Caki2 (cell line): ENCODE measurements at regions not wholly inside any gene's neighbourhood (a gene's known extent, or its start where the extent isn't known, plus 50 kb on each side); places are given as distances from the start of the nearest gene placed in this dataset.
A peak's percentile ranks its signal among the peaks of the same experiment; 100 is the strongest.

ENCODE experiments used
- DNase-seq: peaks from one replicate; pipeline ENCODE4 v3.0.0-alpha.2; 2015; ENCODE audit warnings: low read depth
- in situ Hi-C: cut with HindIII; loops from 2 replicates; pipeline ENCODE4 v1.10.0; 2016; ENCODE audit warnings: low sequenced_read_pairs, low pct_unique_long_range_greater_than_20kb, mixed read lengths

DNA sequence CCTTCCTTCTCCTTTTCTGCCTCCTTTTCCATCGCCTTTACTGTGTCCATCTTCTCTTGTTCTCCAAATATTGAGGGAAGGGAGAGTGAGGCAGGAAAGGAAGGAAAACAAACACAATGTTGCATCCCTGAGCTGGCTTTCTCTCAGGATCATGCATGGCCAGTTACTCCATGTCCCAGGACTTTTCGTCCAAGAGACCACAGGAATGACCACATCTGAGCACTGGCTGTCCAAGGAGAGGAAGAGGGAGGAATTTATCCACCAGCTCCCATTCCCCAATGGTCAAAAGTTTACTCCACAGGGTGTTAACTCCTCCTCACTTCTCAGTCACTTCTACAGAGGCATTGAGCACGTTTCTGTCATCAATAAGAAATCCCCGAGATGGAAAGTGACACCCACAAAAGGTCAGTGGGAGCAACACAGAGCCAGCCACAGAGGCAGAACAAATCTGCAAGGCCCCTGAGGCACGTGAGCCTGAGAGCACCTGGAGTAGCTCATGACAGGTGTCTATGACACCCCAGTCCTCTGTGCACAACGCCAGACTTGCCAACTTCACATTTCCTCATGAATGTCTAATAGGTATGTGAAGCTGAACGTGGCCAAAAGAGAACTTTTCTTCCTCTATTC lies 177.3 kb upstream of the NUDT4 start:
- in situ Hi-C loops = no loop called here
- no peak for DNase-seq

DNA sequence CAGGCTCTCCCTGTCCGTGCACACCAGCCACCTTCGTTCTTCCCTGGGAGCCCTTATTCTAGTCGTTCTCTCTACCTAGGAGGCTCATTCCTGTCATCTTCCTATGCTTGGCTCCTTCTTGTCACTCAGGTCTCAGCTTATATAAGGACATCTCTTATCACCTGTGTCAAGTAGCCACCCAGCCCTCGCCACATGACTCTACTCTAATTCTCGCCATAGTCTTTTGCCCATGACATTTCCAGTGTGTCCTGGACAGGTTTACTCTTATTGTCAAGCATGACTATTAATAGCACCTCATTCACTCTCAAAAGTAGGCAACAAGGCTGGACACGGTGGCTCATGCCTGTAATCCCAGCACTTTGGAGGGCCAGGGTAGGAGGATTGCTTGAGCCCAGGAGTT lies 175.7 kb upstream of the NUDT4 start:
- in situ Hi-C loops = no loop called here
- no peak for DNase-seq

DNA sequence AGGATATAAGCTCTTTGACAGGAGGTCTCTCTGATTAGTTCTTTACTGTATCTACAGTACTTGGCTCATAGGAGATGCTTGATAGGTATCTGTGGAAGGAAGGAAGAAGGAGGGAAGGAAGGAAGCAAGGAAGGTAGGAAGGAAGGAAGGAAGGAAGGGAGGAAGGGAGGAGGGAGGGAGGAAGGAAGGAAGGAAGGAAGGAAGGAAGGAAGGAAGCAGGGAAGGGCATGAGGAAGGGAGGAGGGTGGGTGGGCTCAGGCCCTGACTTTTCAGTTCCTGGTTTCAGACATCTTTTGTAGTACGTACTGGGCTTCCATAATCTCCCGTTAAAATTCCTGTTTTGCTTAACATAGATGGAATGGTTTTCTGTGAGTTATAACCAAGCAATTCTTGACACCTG lies 175.0 kb upstream of the NUDT4 start:
- in situ Hi-C loops = no loop called here
- no peak for DNase-seq

DNA sequence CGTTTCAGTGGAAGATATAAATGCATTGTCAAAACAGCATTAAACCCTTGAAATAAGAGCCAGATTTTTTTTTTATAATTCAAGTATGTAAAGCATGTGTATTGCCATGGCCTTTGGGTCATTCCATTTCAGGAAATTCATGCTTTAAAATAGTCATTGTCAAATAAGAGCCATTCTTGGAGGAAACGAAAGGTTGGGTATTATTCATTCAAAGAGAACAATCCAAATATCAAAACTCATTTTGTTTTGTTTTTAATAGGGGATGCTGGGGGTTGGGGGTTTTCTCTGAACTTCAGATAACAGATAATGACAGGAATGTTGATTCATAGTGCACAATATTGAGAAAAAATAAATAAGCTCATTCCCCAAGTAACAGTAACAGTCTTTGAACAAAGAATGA lies 174.4 kb upstream of the NUDT4 start:
- in situ Hi-C loops = no loop called here
- no peak for DNase-seq

DNA sequence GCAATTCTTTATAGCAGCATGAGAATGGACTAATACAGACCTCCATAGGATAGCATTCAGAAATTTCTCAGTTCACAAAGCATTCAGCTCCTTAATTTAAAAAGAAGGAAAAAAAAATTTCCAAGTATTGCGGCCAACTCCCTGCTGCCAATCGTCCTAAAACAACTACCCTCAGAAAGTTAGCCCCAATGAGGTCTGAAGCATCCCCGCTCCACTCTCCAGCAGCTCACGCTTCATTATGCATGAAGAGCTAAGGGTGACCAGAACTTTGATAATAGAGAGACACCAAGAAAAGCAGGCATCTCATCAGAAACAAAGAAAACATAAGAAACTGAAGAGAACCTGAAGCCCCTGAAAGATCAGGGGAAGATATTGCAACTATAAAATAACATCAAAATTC lies 172.8 kb upstream of the NUDT4 start:
- no peak for DNase-seq
- in situ Hi-C loops = no loop called here

DNA sequence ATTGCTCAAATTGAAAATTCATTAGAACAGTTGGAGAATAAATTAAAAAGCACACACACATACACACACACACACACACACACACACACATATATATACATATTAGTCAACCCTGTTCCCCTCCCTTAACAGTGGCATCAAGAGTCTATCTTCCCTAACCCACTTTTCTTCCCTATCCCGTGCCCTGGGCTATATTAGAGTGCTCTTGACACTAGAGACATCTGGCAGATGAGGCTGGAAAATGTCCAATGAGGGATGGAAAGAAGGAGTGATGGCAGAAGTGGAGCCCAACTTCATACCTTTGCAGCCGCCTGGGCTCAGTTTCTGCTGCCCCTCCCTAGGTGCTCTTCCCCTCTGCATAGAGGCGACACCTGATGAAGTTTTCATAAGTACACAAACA lies 172.4 kb upstream of the NUDT4 start:
- in situ Hi-C loops = no loop called here
- no peak for DNase-seq

DNA sequence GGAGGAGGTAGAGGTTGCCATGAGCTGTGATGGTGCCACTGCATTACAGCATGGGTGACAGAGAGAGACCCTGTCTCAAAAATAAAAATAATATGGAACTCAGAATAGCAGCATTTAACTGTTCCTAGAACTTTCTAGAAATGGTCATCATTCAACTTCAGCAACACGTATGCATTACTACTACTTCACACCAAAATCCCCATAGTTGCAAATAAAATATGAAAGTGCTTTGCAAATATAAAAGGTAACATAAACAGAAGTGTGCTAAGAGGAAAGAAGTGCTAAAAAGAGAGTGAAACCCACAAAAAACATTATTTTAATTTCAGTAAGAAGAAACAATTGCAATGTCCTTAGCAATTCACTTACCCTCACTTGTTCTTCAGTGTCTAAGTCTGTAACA lies 169.7 kb upstream of the NUDT4 start:
- DNase-seq = no peak
- in situ Hi-C loops = no loop called here

DNA sequence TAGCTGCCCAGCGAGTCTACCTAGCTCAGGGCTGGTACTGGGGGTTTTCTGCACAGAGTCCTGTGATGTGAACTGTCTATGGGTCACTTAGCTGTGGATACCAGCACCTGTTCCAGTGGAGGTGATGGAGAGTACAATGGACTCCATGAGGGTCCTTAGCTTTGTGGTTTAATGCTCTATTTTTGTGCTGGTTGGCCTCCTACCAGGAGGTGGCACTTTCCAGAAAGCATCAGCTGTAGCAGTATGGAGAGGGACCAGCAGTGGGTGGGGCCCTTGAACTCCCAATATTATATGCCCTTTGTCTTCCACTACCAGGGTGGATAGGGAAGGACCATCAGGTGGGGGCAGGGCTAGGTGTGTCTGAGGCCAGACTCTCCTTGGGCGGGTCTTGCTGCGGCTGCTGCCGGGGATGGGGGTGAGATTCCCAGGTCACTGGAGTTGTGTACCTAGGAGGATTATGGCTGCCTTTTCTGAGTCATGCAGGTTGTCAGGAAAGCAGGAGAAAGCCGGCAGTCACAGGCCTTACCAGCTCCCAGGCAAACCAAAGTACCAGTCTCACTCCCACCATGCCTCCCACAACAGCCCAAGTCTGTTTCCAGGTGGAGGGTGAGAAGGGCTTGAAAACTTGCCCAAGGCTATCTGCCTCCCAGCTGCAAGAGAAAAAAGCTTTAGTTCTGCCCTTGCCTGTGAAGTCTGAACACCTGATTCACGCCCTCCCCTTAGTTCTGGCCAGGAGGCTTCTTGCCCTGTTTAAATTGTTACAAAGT lies 163.0 kb upstream of the NUDT4 start:
- in situ Hi-C loops = no loop called here
- no peak for DNase-seq

DNA sequence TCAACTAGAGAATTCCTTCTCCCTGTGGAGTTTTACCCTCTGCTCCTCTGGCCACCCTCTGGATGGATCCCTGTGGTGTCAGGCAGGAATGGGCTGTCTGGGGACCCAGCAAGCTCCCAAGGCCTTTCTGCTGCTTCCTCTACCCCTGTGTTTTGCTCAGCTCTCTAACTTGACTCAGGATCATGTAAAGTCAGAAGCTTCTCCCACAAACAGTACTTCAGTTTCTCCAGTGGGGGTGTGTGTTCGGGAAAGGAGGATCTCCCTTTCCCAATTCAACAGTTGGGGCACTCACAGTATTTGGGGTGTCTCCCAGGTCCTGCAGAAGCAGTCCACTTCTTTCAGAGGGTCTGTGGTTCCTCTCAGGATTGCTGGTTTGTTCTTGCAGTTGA lies 162.4 kb upstream of the NUDT4 start:
- in situ Hi-C loops = no loop called here
- no peak for DNase-seq

DNA sequence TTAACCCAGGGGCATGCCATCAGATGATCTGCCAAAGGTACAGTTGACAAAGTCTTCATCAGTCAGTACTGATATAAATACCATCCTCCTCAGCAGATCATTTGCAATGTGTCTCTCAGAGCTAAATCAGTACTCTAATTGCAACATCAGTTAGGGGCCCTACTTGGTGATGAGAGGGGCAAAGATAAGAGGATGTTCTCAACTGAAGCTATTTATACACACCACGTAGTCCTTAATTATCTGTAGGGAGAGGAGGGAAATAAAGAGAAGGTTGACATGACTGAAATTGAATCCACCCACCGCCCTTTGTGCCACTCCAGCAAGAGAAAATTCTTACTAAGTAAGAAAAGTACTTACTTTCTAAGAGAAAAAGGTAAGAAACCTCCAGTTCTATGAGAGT lies 157.8 kb upstream of the NUDT4 start:
- DNase-seq = no peak
- in situ Hi-C loops = no loop called here

DNA sequence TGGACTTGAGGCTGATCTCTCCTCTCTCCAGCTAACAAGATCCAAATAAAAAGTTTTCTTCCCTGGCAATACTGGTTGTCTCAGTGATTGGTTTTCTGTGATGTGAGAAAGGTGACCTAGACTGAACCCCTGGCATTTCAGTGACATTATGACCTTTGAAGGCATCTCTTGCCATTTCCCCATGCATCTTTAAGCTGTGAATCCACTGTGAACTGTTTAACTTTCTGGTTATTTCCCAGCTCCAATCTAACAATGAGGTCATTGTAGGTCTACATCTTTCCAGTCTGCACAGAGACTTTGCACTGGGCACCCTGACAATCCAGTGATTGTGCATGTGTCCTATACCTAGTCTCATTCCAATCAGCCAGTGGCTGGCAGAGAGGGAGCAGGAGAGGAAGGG lies 155.9 kb upstream of the NUDT4 start:
- in situ Hi-C loops = no loop called here
- DNase-seq = no peak

DNA sequence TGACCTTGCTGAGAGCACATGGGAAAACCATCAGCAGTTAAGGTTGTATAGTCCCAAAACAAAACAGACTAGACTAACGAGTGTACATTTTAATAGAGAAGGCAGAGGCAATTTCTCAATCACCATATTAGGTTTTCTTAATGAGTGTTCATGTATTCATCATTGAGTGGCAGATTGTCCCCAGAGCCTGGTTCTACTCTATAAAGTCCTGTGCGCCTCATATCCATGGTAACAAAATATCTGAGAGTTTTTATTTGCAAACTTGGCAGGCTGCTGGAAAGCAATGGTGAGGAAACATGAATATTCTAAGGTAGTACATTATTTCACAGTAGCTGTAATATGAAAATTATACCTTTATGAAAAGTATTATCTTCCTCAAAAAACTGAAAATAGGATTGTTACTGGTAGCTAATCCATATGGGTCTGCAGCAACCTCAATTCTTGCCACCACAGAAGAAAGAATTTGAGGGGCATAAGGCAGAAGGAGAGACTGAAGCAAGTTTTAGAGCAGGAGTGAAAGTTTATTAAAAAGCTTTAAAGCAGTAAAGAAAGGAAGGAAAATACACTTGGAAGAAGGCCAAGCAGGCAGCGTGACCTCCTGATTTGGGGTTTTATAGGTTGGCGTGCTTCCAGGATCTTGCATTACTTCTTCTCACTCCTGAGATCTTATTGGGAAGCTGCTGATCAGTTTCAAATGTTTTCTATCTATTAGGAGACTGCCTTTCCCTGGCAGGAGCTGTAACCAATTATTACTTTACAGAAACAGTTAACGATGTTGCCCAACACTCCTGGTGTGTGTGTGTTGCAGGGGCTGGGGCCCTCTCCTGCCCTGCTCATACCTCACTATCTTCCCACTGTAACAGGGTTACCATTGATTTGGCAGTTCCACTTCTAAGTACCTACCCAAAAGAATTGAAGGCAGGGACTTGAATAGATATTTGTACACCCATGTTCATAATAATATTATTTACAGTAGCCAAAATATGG lies 154.0 kb upstream of the NUDT4 start:
- DNase-seq = no peak
- in situ Hi-C loops = no loop called here

DNA sequence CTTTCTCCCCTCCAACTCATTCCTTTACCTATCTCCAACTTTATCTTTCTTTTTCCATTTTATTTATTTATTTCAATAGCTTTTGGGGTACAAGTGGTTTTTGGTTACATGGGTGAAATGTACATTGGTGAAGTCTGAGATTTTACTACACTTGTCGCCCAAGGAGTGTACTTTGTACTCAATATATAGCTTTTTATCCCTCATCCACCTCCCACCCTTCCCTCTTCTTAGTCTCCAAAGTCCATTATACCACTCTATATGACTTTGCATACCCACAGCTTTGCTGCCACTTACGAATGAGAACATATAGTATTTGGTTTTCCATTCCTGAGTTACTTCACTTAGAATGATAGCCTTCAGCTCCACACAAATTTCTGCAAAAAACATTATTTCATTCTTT lies 152.6 kb upstream of the NUDT4 start:
- in situ Hi-C loops = no loop called here
- no peak for DNase-seq

DNA sequence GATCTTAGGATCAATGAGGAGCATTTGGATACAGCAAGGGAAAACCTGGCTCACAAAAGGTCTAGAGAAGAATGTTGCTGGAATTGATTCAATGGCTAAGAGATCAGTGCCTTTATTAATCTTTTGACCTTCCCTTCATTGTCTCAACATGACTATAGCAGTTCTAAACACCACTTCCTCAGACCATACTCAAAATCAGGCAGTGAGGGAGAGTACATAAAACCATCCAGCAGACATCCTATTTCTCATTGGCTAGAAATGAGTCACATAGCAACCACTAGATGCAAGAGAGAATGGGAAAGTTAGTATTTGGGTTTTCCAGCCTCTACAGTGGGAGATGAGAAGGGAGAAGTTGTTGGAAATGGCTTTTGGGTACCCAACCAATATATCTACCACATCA lies 151.4 kb upstream of the NUDT4 start:
- in situ Hi-C loops = no loop called here
- no peak for DNase-seq

DNA sequence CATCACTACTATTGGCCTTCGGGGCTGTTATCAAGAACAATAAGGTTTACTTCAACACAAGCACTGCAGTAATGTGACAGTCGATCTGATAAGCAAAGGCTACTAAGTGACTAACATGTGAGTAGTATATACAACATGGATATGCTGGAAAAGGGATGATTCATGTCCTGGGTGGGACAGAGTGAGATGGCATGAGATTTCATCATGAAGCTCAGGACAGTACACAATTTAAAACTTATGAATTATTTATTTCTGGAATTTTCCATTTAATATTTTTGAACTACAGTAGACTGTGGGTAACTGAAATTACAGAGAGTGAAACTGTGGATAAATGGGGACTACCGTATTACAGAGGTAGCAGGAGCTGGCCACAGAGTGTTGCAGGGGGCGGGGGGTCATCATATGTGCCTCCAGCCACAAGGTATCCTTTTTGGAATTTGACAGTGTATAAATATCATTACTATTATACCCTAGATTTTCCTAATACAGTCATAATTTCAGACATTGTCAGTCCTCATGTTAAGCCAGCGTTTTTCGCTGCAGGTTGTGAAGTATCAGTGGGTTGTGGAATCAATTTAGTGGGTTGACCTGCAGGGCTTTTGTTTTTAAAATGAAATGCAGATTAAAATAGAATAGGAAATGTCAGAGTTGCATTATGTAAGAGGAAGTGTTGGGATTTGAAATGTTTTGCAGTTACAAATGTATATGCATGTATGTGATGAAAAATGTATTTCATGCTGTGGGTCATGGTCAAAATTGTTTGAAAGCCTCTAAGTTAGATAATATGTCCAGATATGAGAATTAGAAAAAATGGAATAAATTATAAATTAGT lies 148.0 kb upstream of the NUDT4 start:
- DNase-seq = peak; percentile 16
- in situ Hi-C loops = no loop called here

DNA sequence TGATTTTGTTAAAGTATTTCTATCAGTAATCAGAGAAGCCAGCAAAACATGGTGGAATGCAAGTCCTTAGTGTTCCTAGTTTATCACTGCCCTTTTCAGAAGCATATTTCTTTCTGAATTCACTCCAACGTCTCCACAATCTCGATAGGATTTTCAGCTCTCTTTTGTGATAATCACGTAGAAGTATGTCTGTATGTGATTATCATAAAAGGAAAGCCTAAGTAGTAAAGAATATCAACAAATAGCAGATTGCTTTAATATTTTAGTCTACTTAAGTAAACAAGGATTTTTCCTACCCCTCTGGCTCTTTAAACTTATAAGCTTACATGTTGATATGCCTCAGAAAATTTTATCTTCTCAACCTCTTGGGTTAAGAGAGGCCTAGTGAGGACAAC lies 147.4 kb upstream of the NUDT4 start:
- DNase-seq = no peak

DNA sequence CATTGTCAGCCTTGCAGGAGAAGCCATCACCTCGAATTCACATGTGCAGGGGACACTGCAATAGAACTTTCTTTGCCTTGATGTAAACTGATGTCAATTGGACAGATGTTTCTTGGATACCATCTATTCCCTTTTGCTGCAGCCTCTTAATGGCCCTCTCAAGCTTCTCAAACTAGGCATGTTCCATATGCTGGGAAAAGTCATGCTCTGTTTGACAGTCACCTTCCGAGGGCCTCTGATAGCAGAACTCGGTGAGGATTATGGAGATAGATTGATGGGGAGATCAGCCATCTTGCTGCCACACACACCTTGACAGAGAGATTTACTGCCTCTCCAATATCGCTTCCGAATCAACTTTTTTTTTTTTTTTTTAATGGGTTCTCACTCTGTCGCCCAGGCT lies 145.8 kb upstream of the NUDT4 start:
- in situ Hi-C loops = no loop called here
- DNase-seq = no peak

More for the DNA sequence above, 147.4 kb upstream of the NUDT4 start:
- in situ Hi-C loops = no loop called here

DNA sequence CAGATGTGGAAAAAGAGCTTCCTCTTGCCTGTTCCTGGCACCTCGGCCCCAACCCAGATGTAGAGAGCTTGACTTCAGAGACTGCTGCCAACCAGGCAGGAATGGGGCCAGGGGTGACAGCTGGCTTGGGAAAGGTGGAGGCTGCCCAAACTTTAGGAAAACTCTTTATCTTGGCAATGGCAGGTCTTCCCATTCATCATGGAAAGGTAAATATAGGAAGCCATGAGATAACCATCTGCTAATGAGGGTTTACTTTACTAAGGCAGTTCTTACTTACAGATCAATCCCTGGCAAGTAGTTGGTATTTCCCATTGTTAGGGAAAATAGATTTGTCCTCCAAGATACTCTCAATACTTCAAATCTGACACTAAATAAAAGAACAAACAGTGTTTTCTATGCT lies 143.1 kb upstream of the NUDT4 start:
- DNase-seq = no peak
- in situ Hi-C loops = no loop called here
